Esophagus muscularis mucosa (tissue), 3 donors: ENCODE measurements at regions not wholly inside any gene's neighbourhood (a gene's known extent, or its start where the extent isn't known, plus 50 kb on each side); places are given as distances from the start of the nearest gene placed in this dataset.

ENCODE experiments used
- EP300 ChIP-seq: sonication (generic); formaldehyde crosslinking; IDR thresholded peaks from one replicate; pipeline ENCODE4 v1.6.1; 2017; ENCODE audit warnings: antibody characterized with exemption
- TF ChIP-seq, protein P1 (sequence below), 3 experiments: fragments of 200-600 bp in 2 of 3; fragments of 450-650 bp in 1 of 3; sonication (generic) in 2 of 3; IDR thresholded peaks; one replicate each; pipeline ENCODE4 v1.5.1; 2017 to 2019; ENCODE audit warnings: antibody characterized with exemption in 3 of 3, mild to moderate bottlenecking in 2 of 3, moderate library complexity in 1 of 3

DNA sequence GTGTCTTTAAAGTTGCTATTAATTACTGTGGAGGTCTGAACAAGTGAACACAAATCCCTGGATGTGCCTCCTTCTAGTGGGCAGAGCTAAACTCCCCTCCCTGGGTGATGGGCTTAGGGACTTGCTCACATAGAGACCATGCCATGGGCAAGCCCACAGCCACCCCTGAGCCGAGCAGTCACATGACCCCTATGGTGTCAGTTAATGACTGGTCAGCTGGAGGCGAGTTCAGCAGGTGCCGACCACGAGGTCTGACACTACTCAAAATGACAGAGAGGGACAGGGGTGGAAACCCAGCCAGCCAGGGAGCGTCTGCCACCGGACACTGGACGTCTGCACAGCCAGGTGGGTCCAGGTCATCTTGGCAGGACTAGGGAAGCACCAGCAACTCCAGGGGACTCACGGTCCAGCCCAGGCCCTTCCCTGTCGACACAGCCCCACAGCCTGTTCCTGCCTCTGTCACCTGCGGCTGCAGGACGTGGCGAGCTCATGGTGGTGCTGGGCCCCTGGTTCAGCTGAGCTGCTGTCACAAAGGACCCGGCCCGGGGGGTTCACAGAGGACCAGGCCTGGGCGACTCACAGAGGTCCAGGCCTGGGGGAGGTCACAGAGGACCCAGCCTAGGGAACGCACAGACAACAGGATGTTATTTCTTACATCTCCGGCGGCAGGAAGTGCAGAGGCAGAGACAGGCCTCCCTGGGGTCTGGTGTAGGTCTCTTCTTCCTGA lies 135.0 kb downstream of the BRD1 start:
- TF ChIP-seq, protein P1, sequence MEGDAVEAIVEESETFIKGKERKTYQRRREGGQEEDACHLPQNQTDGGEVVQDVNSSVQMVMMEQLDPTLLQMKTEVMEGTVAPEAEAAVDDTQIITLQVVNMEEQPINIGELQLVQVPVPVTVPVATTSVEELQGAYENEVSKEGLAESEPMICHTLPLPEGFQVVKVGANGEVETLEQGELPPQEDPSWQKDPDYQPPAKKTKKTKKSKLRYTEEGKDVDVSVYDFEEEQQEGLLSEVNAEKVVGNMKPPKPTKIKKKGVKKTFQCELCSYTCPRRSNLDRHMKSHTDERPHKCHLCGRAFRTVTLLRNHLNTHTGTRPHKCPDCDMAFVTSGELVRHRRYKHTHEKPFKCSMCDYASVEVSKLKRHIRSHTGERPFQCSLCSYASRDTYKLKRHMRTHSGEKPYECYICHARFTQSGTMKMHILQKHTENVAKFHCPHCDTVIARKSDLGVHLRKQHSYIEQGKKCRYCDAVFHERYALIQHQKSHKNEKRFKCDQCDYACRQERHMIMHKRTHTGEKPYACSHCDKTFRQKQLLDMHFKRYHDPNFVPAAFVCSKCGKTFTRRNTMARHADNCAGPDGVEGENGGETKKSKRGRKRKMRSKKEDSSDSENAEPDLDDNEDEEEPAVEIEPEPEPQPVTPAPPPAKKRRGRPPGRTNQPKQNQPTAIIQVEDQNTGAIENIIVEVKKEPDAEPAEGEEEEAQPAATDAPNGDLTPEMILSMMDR (IDR thresholded peaks at IDR 0.05): no peak
- no peak for TF ChIP-seq EP300
